ENCODE measurements at regions not wholly inside any gene's neighbourhood (a gene's known extent, or its start where the extent isn't known, plus 50 kb on each side); places are given as distances from the start of the nearest gene placed in this dataset.
"Not testable (repeated sequence)": the region's sequence is repeated elsewhere in the genome, so short reads cannot be mapped to it uniquely, and the experiment has no call there.

- no peak for DNase-seq
Observed at GRCh38 chr3:178967177-178967532, 104.5 kb downstream of the ZMAT3 start.

GRCh38 chr3:178966299-178967176 lies 105.1 kb downstream of the ZMAT3 start:
- DNase-seq, result peak; percentile 42

- DNase-seq, result no peak
Observed at GRCh38 chr3:178964551-178964950, 107.1 kb downstream of the ZMAT3 start.

- DNase-seq, result no peak
Observed at GRCh38 chr3:178960918-178961317, 110.7 kb downstream of the ZMAT3 start.

- no peak for DNase-seq
Observed at GRCh38 chr3:178960181-178960580, 111.4 kb downstream of the ZMAT3 start.

GRCh38 chr3:178950676-178951075 lies 120.9 kb downstream of the ZMAT3 start:
- no peak for DNase-seq

GRCh38 chr3:178949896-178950295 lies 121.7 kb downstream of the ZMAT3 start:
- no peak for DNase-seq

GRCh38 chr3:178948546-178948945 lies 123.1 kb downstream of the ZMAT3 start:
- no peak for DNase-seq

- no peak for DNase-seq
Observed at GRCh38 chr3:178947738-178948137, 123.9 kb downstream of the ZMAT3 start.

- DNase-seq, result not testable (repeated sequence)
Observed at GRCh38 chr3:178942261-178942660, 129.3 kb downstream of the ZMAT3 start.

GRCh38 chr3:178930116-178930515 lies 141.5 kb downstream of the ZMAT3 start:
- no peak for DNase-seq

- DNase-seq, result no peak
Observed at GRCh38 chr3:178916223-178916622, 155.4 kb downstream of the ZMAT3 start.

- no peak for DNase-seq
Observed at GRCh38 chr3:178915365-178915764, 156.2 kb downstream of the ZMAT3 start.

GRCh38 chr3:178907081-178907480 lies 164.5 kb downstream of the ZMAT3 start:
- DNase-seq, result no peak

GRCh38 chr3:178901204-178901603 lies 170.4 kb downstream of the ZMAT3 start:
- DNase-seq, result no peak

GRCh38 chr3:178900029-178900646 lies 171.5 kb downstream of the ZMAT3 start:
- no peak for DNase-seq

- DNase-seq, result no peak
Observed at GRCh38 chr3:178895178-178895789, 176.3 kb downstream of the ZMAT3 start.
